GM19468 (cell line): ENCODE measurements at regions not wholly inside any gene's neighbourhood (a gene's known extent, or its start where the extent isn't known, plus 50 kb on each side); places are given as distances from the start of the nearest gene placed in this dataset.

ENCODE experiments used
- ATAC-seq: cut with Tn5 transposase; IDR thresholded peaks from one replicate; pipeline ENCODE4 v1.9.1; 2021; ENCODE audit warnings: mild to moderate bottlenecking, moderate library complexity, moderate number of reproducible peaks; ENCODE audit not compliant: unreplicated experiment; ENCODE audit errors: extremely low read depth

DNA sequence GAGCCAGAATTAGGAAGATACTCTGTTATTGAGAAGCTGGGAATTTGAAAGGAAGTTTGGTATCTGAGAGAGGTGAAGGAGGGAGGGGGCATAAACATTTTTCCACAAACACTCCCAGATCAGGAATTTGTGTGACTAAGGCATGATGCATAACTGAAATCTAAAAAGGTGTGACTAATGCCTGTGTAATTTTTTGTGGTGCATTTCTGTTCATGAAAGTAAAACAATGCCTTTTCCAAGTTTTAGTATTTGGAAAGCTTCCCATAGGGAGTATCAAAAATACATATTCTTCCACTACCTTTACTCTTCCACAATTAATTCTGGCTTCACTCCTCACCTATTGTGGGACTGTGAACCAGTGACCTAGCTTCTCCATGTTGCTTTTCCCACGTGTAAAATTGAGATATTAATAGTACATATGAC is 56.4 kb upstream of the CAV2 start:
- ATAC-seq = no peak

DNA sequence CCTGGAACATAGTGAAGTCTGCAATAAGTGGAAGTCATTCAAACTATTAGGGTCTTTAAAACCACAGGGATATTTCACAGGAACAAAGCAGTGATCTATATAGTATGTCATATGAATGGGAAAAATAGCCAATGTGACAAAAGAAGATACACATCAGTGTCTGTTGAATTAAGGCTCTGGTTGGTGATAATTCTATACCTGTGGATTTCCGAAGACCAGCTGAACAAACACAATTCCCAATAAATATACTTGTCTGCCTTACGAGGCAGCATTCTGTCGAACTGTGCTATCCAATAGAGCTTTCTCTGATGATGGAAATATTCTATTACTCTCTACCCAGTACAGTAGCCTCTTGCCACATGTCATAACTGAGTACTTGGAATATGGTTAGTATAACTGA is 55.9 kb upstream of the CAV2 start:
- ATAC-seq = no peak

DNA sequence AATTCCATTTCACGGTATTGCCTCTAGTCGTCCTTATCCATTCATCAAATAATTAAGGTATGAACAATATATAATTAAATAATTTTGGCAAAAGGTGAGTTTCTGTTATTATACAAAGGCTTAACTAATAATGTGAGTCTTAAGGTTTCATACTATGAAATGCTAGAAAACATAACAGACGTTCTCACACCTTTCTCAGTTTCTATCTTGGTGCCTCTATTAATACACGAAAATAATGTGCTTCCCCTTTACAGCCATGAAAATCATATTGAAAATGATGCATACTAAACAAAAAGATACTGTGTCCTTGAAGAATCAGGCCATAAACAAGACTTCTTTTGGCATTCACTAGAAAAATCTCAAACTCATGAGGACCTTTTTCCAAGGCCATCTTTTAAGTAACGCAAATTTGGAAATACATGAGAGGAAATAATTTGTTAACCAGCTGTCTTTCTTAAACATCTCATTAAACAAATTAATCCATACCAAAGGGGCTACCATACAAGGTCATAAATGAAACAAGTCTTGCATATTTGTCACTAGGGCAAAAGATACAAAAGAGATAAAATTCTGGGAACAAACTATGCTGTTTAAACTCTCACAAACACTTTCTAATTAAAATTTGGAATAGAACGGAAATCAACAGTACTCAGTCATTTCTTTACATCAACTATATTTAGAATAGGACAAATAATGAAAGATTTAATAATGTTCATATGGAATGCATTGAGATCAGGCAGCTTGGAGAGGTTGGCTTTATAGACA is 53.9 kb upstream of the CAV2 start:
- ATAC-seq = no peak

DNA sequence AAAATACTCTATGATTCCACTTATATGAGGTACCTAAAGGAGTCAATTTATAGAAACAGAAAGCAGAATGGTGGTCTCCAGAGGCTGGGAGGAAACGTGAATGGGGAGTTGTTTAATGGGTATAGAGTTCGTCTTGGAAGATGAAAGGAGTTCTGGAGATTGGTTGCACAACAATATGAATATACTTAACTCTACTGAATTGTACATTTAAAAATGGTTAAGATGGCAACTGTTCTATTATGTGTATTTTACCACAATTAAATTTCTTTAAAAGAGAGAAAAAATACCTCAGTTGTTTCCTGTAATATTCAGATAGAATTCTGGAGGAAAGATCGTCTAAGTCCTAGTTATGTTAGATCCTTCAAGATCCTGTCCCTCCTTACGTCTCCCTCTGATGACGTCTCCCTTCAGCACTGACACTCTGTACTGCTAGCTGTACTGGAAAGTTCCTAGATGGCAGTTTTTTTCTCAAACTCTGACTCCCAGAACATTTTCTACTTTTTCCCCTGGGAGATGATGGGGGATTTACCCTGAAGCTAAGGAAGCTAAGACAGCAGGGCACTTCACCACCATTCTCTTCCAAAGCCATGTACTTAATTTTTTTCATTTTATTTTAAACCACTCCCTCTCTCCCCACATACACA is 53.2 kb upstream of the CAV2 start:
- no peak for ATAC-seq

DNA sequence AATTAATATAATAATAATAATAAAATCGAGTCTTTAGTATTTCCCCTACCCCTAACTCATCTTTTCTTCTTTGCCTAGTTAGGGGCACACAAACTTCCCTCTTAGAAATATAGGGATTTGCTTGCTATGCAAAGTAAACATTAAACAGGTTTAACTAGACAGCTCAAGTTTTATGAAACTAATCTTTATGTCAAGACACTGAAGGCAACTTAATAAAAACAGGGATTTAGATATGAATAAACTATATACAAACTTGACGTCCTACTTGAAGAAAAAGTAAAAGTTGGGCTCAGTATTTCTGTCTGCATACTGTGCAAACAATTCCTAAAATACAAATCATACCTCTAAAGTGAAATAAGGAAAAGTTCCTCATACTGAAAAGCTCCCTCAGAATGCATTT is 52.1 kb upstream of the CAV2 start:
- no peak for ATAC-seq

DNA sequence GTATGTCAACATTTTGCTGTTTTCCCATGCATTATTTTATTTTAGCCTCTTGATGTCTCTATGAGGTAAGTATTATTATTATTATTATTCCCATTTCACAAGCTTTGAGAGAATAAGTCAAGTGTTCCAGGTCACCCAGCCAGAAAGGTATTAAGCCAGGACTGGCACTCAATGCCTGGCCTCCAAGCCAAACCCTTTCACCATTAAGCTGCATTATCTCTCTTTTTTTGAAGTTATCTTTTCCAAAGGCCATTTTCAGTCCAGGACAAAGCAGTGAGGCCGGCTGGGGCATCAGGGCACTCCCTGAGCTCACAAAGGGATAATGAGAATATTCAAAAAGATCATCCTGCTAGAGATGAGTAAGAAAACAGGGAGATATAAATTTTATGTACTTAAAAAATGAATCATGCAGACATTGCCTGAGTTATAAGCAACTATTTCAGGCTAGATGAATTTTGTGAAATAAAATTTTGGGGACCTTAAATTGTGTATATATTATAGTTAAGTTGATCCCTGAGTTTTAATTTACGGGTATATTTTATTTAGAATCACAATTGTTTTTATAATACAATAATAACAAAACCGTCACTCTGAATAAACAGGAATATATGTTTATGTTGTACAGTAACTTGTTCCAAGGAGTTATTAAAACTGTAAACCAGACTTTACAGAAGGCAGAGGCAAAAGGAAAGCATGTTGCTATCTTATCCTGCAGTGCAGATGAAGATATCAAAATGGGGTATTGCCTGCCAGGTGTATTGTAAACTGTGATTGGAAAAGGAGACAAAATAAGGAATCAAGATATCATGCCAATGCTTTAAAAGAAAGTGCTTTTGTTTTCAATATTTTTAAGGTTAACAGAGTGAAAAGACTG is 51.3 kb upstream of the CAV2 start:
- no peak for ATAC-seq

DNA sequence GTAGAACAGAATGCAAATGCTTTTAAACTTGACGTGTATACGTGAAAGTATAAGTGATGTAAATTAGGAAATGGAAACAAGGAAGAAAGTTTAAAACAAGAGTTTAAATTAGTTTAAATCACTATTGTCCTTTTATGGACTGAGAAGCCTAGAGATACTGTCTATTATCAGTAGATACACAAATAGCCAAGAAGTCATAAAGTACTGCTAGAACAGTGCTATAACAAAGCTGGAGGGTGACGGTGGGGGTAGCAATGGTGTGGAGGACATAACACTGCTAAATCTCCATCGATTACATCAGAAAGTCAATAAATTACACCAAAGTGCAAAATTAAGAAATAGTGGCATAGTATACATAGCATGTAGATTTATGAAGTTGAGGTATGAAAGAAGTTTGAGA is 50.1 kb upstream of the CAV2 start:
- no peak for ATAC-seq
